EL (cell line): ENCODE measurements at regions not wholly inside any gene's neighbourhood (a gene's known extent, or its start where the extent isn't known, plus 50 kb on each side); places are given as distances from the start of the nearest gene placed in this dataset.

Experiments used
- DNase-seq: peaks from one replicate; pipeline ENCODE4 v3.0.0-alpha.2; 2016

DNA sequence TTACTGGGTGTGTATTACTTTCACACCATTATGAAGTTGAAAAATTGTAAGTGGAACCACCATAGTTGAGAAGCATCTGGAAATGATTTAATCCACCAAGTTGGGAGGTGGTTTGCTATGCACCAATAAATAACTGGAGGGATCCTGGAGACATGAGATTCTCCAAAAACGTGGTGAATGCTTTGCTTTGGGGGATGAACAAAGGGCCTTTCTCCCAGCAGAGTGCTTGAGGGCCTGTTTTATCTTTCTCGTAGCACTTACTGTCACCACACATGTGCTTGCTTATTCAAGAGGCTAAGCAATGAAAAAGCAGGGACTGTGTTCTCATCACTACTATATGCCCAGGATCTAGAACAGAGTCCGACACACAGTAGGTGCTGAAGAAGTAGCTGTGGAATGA, 371.1 kb downstream of the DHX35 start:
- no peak for DNase-seq

DNA sequence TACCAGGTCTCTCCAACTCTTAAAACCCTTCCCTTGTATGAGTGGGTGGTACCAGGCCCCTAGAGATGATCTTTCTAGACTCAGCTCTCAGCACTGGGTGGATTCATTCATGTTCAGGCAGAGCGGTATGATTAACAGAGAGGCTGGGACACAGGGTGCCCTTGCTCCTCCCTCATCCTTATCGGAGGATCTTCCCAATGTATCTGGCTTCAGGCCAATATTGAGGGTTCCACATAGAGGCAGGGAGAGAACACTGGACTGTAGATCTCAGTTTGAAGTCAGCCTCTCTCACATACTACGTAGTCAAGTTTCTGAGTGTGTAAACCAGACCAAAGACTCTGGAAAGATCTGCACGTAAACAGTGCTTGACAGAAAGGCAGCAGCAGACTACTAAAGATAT, 366.2 kb downstream of the DHX35 start:
- no peak for DNase-seq

DNA sequence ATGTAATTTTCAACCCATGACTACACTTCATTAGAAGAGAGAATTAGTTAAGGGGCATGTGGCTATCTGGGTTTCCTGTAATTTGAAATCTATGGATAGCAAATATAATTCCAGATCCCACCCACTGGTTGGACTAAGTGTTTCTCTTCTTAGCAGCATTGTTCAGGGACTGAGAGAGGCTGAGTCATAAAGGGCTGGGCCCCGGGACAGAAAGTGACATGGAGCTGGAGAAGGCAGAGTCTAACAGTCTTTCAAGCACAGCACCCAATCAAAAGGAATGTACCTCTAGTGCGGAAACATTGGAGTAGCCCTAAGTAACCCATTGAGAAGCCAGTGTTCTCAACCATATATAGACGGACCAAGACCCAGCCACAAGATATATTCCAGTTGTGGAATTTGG, 363.9 kb downstream of the DHX35 start:
- DNase-seq: no peak

DNA sequence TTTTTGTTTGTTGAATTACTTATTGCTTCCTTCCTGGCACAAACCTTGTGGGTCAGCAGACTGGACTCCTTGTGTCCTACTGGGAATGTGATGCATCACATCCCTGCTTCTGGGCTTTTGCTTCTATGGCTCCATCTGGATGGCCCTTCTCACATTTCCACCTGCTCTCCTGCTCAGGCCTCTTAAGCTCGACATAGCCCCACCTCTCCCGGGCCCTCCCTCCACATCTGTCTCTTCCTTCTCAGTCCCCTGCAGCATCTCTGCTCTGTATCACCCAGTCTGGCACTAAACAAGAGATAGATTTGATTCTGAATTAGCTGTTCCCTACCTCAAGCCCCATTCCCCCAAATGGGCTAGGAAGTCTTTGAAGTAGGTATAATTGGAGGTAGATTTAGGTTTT, 356.8 kb downstream of the DHX35 start:
- no peak for DNase-seq

DNA sequence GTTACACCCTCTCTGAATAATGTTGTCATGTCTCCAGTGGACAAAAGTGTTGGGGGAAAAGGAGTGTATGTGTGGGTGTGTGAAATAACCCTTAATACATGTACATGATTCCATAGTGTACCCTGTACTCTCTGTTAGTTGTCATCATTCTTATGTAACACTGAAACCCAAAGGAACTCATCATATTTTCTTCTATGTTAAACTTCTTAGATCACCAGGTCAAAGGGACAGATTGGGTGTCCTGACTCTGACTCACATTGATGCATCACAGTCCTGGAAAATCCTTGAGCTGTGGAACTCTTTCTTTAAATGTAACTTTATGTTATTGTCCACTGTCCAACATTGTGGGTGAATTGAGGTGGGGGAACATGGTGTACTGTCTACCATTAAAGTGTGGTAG, 350.5 kb downstream of the DHX35 start:
- no peak for DNase-seq

DNA sequence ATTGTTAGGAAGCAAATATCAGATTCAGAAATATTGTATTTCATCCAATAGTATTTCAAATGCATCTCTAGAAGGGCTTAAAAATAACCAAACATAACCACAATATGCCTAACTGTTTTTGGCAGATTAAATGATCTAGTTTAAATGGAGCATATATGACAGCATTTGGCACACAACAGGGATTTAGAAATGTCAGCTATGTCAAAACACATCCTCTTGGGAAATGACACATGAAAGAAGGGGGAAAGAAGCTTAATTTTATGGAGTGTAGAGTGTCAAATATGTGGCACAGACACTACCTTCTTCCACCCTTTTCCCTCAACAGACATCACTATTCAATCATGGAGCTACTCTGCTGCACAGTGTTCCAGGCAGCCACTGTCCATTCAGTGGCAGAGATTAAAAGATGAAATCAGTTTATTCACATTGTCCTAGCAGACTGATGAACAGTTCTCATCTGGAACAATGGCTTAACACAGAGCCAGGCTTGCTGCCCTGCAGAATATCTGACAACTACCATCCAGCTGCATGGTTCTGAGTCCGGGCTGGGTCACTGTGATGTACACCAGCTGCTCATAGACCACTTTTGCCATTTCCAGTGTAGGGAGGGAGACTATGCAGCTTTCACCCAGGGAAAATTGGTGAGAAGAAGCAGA, 349.8 kb downstream of the DHX35 start:
- no peak for DNase-seq

DNA sequence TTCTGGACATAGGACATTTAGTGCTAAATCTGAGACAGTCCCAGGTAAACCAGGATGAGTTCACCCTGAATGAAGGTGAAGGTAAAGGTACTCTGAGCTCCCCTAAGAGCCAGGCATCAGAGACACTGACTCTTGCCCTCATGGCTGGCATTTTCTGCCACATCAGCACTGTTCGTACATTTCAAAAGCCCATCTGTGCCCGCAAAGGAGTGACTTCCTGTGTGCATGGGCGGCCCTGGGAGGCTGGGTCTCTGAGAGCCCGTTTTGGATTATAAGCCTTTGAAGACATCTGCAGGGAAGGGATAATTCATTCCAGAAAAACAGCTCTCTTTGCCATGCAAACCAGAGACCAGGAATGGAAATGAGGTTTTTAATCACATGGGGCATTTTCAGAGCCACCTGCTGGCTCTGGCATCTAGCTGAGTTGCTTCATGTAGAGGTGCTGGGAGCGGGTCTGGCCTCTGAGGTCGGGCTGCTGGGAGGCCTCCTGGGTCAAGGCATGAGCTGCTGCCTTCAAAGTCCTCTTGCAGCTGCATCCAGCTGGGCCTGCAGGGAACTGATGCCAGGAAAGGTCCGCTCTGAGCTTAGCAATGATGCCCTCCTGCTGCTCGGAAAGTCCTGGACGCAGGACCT, 348.3 kb downstream of the DHX35 start:
- no peak for DNase-seq

DNA sequence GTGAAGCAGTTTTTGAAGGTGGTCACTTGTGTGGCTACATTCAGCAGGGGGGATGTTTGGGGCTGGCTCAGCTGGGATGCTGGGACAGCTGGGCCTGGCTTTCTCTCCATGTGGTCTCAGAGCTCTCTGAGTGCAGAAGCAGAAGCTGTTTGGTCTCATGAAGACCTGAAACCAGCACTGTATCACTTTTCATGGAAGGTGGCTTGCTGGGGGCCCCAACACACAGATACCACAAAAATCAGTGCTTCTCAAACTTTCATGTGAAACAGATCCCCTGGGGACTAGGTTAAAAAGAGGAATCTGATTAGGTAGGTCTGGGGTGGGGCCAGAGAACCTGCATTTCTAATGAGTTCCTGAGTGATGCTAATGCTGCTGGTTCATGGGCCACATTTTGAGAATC, 347.3 kb downstream of the DHX35 start:
- no peak for DNase-seq

DNA sequence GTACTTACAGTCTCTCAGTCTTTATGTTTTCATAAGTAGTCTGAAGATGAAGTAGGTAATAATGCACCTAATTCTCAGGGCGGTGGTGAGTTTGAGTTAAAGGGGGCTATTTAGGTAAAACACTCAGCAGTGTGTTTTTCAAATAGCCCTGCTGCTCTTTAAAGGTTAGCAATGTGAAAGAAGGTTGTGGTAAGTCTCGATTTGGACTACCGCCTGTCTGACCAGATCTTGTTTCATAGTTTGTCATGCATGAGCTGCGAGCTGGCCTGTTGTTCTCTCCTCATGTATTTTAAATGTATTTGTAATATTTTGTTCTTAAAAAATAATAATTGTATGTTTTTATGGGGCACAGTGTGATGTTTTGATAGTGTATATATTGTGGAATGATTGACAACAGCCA, 340.2 kb downstream of the DHX35 start:
- no peak for DNase-seq

DNA sequence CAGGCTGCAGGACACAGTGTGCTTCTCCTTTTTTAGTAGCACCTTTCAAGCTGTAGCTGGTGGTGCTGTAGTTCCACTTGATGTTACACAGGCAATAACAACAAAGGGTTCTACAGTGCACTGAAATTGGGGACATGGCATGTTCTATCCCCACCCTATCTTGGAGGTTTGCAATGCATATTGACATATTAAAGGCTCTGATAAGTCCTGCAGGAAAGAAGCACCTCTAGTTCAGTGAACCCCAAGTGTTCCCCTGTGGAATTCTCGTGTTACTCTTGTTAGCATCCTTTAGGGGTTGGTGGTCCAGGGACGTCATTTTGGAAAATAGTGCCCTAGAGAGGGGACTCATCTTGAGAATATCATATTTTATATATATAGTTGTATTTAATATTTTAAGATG, 337.6 kb downstream of the DHX35 start:
- DNase-seq: no peak

DNA sequence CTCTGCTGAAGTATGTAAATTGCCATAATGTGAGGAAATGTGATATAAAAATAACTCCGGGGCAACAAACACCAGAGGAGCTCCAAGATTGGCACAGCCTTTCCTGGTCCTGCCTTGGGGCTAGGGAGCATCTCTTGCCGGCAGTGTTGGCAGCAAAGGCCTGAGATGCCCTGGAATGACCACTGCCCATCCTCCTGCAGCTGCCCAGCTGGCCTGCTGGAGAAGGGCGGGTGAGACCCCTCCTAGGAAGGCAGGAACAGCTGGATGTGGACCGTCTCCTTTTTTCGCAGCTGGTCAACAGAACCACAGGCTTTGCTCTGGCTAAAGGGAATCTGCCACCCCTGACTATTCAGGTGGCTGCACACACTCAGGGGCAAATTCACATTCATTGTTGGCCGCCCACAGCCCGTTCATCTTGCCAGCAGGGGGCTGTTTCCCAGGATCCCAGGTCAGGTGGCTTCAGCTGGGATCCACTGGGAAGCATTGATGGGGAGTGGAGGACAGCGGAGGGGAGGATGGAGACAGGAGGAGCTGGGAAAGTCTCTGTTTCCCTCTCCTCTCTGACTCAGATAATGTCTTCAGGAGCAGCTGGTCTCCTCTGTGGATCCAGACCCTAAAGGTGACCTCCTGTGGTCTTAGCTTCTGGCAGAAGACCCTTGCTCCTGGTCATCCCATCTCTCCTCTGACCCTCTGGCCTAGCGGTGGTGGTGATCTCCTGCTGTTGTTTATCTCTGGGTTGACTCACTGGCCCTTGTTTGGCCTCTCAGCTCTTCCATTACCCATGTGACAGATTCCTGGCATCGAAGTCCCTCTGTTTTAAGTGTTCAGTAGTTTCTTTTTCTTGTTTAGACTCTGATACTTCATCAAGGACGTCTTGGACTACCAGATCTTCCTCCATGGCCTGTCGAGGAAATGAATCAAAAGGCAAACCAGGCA, 336.7 kb downstream of the DHX35 start:
- DNase-seq: no peak

DNA sequence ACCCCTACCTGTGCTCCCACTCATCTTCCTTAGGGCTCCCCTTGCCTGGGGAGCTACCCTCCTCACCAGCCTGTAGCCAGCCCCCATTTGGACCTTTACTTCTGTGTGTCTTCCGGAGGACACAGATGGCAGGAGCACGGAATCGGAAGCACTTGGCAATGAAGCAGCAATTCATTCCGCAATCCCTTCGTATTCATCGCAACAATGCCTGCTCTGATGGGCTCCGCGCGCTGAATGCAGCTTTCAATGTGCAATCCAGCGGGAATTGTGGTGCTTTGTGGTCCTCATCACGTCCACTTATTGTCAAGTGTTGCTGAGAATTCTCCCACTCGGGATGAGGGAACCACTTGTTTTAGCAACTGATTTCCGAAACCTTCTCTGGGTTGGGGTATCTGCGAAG, 336.0 kb downstream of the DHX35 start:
- no peak for DNase-seq

DNA sequence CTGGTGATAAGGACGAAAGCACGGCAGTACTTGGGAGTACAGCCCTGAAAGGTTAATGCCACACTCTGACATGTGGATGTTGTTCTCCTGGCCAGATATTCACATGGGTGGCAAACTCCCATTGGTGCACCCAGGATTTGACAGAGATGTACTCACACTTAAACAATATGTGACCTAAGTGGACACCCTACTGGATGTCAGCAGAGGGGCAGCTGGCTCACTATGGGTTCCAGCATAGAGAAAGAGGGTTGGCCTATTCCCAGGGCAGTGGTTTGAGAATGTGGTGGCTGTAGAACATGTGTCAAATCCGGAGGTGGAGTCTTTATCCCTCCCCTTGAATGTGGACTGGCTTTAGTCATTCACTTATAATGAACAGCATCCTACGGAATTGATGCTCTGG, 333.2 kb downstream of the DHX35 start:
- no peak for DNase-seq

DNA sequence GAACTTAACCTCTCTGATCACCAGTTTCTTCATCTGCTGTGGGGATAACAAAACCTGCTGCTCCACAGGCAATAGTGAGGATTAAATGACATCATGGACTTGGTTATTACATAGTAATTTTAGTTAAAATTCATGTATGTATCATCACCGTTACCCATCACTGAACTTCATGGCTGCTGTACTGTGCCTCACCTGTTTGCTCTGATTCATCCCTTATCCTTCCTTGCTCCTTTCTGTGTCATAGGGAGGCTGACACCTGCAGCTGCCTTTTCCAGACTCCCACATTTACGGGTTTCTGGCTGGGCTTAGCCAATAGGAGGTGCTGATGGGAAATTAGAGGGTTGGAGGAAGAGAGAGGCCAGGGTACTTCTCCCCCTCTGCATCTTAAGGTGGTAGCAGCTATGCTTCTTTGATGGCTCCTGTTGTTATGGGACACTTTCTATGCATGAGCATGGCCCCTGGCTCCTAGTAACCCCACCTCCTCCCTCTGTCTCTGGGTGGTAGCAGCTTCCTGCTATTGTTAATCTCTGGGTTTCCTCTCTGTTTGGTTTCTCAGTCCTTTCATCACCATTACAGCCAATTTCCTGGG, 332.1 kb downstream of the DHX35 start:
- DNase-seq: no peak

DNA sequence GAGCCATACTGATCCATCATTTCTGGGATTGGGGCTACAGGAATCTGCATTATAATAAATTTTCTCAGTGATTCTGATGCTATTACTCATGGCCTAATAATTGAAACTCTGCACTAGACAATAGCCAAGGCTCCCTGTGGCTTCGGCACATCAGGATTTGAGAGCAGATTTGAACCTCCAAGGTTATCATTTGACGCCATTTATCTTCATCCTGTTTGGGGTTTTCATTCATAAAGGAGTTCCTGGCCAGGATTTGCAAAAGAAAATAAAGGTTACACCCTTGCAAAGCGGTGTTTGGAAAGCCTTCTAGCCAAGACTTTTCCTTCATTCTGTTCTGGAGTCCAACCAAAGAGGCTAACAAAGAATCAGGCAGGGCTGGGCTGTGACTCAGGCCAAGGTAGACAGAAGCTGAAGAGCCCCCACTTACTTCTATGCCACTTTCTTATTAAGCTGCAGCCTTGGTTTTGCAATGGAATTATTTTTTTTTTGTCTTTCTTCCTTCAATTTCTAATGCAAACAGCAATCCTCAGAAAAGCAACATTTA, 330.1 kb downstream of the DHX35 start:
- no peak for DNase-seq

DNA sequence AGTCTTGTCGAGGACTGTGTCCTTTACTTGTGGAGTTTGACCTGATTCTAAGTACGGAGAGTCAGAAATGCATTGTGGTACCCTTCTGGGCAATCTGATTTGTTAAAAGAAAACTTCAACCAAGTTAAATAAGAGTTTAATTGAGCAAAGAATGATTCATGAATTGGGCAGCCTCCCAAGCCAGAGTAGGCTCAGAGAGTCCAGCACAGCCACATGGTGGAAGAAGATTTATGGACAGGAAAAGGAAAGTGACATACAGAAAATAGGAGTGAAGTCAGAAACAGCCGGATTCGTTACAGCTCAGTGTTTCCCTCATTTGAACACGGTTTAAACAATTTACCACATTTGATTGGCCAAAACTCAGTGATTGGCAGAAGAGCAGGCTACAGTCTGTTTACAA, 329.2 kb downstream of the DHX35 start:
- DNase-seq: peak; percentile 35

DNA sequence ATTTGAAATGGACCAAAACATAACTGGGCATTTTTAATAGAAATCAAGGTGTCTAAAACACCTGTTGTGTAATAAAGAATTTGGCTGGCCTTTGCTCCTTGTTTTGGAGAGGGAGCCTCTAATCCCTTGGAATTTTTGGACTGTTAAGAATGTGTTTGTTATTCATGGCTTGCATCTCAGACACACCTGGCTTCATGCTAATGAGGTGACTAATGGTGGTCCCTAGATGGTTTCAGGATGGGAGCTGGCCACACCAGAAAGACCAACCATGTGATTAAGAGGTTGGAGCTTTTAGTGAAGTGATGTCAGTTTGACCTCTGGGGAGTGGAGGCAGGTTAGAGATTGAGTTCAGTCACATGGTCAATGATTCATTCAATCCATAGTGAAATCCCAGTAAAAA, 328.4 kb downstream of the DHX35 start:
- no peak for DNase-seq

DNA sequence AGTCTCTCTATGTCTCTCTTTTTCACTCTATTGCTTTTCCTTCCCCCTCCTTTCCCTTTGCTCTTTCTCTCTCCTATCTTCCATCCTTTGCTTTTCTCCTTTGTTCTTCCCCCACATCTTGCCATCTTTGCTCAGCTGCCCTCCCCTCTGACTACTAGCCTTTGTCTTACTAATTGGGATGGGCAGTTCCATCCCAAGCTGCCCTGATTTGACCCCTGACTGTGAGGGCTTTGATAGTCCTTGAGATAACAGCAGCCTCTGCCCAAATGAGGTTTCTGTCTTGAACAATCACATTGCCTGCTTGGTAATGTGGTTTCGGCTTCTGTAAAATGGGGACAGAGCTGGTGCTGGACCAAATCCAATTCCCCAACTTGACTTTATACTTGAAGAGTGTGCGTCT, 327.7 kb downstream of the DHX35 start:
- DNase-seq: no peak

DNA sequence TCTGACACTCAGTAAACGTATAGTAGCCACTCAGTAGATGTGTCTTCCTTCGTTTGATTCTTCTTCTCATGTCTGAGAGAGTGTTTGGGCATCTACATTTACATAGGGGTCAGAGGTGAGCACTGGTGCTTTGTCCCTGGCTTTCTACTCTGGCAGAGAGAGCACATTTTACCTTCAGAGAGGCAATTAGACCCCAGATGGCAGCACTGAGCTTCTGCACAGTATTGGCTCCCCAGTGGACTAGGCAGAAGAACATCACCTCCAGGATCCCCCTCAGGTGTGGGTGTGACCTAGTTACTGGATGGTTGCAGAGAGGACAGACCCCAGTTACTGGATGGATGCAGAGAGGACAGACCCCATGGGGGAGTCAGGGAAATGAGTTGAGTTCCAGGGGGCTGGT, 327.2 kb downstream of the DHX35 start:
- no peak for DNase-seq

DNA sequence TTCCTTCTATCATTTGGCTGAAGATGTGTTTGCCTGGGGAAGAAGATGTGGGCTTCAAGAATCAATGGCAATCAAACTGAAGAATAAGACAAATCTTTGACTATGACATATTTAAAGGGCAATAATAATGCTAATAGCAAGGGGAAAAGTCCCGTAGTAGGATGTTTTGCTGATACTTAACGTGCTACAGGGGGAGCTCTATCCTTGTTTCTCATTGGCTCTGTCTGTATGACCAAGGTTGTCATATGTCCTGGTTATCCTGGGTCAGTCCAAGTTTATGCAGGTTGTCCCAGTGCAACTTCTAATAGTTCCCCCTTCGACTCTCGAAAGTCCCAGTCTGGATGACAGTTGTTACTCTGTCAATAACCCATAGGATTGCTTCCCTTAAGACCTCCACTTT, 321.3 kb downstream of the DHX35 start:
- no peak for DNase-seq

DNA sequence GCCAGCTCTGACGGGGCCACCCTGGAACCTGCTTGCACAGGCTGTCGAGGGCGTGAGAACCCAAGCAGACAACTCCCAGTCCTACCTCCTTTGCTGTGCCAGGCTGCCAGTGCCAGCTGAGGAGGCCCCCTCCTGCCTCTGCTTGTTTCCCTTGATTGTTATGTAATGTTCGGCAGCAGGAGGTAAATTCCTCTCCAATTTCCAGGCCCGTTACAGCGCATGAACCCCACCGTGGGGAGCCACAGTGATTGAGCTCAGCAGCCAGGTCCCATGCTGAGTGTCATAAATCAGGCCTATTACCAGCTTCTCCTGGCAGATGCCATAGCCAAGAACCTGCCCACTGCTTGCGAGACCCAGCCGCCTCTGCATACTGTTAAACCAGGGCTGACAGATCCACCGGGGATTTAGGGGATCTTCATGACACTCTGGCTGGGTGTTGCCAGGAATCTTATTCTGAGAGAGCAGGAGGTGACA, 320.5 kb downstream of the DHX35 start:
- DNase-seq: no peak

DNA sequence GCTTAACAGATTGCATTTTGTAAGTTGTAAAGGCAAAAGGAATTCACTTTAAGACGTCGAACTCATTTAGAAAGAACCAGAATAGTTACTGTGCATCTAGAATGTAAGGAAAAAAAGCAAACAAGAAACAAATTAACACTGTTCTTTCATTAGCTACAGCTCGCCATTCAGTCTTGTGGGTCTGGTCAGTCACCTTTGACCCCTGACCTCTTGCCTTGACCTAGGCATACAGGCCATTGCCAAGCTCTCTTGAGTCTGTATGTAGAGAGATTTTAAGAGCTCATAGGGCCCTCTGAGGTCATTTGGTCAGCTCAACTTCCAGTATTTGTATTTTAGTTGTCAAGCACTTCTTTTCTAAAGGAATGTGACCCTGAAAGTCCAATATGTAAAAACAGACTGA, 318.7 kb downstream of the DHX35 start:
- no peak for DNase-seq

DNA sequence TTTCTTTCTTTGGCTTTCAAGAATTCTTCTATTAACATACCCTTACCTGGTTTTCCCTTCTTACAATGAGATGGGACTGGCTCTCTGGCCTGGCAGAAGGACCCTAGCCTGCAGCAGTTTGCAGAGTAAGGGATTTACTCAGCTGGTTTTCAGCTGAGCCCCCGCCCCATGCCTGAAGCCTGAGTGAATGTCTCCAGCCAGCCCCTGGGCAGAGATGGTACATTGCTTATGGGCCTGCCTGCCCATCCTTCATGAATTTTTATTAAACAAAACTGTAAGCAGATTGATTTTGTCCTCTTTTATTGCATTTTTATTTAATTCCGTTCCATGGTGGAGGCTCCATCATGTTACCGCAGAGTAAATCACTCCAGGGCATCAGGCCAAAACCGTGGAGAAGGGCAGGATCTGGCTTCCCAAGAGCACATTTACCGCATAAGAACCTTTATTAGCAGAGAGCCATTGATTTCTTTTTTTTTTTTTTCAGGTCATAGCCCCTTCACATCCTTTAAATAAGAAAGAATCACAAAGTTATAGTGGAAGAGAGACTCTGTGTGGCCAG, 316.2 kb downstream of the DHX35 start:
- DNase-seq: no peak
